ENCODE measurements at regions not wholly inside any gene's neighbourhood (a gene's known extent, or its start where the extent isn't known, plus 50 kb on each side); places are given as distances from the start of the nearest gene placed in this dataset.

DNA sequence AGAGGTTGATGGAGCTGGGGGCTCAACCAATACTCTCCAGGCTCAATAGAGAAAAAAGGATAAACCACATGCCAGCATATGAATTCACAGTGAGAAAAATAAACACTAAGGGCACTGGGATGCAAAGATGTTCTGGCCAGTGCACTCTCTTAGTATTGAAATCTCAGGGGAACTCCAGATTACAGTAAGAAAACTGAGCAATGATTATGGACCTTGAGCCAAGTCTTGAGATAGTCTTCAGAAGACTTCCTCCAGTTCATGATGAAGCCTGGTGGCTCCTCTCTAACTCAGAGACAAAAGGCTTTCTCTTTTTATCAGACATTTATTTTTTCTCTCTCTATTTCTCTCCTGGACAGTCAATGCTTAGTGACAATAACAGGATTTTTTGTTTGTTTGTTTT, 139.8 kb upstream of the SPEF2 start:
- no peak for DNase-seq (ENCODE audit: low read depth)

DNA sequence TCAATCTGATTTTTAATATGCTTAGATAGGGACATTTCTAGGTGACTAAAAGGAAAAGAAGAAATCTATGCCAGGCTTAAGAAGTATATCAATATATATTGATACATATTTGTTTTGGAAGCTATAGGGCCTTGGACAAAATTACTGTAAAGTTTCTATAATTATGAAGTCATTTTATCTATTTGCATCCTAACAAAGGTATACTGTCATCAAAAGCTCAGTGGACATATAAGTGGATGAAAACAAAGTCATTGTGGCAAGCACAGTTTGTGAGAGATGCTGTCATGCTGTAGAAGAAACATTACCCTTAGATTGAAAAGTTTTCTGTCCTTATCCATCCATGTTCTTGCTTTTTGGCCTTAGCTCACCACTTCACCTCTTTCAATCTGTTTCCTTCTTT, 140.3 kb upstream of the SPEF2 start:
- no peak for DNase-seq (ENCODE audit: low read depth)

DNA sequence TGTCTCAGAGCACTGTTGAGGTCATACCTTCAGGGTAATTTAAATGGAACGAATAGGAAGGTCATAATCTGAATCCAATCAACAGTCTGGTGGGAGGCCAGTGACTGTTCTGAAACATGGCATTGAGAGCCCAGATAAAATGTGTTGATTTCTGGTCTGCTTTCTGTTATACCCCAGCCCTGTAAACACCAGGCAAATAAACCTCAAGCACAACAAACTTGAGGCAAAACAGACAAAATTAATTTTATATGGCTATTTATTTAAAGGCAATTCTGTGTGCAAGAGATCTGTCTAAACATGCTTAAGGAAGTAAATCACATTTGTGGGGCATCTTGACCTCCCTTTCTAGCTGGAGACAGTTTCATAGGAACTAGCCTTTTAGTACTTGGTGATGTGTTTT, 140.9 kb upstream of the SPEF2 start:
- DNase-seq (ENCODE audit: low read depth) = no peak

DNA sequence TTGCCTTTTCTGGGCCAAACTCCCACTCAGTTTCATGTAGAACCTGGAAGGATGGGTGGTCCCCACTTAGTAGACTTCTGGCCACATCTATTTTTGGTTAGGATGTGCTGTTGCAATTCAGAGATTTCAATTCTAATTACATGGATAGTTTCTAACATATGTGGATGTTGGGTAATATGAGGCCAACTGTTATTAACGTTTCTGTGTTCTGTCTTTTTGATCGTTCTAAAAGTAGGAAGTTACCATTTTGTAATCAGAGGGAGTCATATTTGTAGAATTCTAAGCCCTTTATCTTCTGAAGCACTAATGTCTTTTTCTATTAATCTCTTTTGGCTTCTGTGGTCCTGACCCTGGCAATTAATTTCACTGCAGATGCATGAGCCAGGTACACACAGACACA, 141.6 kb upstream of the SPEF2 start:
- DNase-seq (ENCODE audit: low read depth) = no peak

DNA sequence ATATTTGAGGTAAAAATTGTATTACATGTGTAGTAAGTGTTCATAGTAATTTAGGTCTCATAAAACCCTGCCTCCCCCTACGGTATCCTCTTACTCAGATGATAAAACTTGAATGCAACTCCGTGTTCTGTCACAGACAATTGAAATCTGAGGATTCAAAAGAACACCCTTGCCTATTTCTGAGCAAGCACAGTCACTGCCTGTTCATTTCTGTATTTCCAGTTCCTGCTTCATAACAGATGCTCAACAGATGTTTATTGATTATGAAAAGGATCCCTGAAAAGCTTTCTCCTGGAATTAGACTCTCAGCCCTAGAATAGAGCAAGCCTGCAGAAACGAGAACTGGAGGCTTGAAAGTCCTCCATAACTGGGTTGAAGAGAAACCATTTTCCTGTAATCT, 144.1 kb upstream of the SPEF2 start:
- DNase-seq (ENCODE audit: low read depth) = no peak

DNA sequence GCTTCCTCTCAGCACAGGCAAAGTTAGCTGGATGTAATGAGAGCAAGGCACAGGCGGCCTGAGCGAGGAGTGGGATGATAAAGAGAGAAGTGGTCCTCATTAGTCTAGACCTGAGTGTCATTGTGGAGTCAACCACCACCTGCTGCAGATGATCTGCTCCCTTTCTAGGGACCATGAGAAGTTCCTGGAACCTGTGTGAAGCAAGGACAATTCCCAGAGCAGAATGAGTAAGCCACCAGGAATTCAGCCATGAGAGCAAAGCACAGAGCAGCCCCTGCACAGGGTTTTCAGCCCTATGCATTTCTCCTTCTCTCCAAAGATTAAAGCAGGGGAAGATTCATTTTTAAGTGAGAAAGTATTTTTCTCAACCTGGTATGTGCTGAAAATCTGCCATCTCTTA, 146.8 kb upstream of the SPEF2 start:
- DNase-seq (ENCODE audit: low read depth) = no peak

DNA sequence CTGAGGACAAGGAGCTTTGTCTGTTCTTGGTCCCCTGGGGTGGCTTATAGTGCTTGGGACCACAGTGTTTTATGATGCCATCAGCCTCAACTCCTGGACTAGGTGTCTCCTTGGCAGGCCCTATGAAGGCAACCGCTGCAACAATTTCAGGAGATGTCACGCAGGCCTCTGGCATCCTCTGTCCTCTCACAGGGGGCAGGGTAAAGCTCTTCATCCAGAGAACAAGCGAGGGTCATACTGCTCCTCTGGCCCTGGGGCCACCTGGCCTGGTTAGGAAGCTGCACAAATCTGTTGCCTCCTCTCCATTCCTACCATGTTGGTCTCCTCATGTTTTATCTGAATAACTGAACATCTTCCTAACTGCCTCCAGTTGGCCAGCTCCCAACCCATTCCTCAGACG, 148.9 kb upstream of the SPEF2 start:
- no peak for DNase-seq (ENCODE audit: low read depth)

DNA sequence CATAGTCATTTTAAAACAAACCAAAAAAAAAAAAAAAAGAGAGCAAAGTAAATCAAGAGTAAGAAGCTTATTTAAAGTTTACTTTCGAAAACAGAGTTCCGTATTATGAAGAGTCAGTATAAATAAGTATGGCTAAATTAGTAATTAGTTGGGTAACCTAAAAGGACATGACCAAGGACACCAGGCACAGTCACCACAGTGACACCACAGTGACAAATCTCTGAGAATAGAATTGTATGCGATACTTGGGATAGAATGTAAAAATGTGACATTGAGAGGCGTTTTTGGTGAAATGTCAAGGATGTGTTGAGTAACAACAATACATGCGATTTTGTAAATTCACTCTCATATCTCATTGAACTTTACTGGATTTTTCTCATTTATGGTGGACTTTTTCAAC, 150.9 kb upstream of the SPEF2 start:
- DNase-seq (ENCODE audit: low read depth) = no peak

DNA sequence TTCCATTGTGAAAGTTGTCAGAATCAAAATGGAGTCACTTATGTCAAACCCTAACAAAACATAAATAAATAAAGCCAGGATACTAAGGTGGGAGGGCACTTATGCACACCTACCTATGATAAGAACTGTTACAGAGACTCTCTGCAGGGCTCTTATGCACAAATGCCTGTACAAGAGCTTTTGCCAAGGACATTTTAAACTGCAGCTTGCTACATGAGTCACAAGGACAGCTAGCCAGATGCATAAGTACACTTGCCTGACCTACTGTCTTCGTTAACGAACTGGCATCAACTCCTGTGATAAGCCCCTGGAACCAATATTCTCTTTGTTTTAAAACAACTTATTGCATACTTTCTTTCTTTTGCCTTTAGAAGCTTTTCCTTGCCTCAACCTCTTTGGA, 152.9 kb upstream of the SPEF2 start:
- no peak for DNase-seq (ENCODE audit: low read depth)

DNA sequence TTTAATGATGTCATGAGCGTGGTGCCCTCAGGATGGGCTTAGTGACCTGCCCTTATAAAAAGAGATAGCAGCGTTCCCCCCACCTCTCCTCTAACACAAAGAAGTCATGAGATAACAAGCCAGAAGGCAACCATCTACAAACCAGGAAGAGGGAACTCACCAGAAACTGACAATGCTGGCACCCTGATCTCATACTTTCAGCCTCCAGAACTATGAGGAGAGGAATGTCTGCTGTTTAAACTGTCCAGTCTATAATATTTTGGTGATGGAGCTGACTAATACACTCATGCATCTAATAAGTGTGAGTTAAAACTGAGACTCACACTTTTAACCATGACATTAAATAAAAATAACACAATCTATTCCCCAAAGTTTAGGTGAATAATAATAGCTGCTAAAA, 156.1 kb upstream of the SPEF2 start:
- no peak for DNase-seq (ENCODE audit: low read depth)

DNA sequence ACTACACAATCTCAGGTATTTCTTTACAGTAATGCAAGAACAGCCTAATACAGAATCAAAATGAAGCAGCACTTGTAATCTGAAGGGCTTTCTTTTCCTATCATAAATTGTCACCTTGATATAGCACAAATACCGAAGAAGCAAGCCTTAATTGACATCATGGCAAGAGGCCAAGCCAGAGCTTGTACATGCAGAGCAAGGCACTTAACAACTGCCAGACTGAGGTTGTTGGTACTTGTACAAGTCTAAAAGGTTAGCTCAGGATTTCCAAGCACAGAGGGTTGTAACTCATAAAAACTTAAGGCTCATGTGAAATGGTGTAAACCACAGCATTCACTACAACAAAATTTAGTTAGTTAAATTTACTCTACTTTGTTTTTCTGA, 158.8 kb upstream of the SPEF2 start:
- no peak for DNase-seq (ENCODE audit: low read depth)

DNA sequence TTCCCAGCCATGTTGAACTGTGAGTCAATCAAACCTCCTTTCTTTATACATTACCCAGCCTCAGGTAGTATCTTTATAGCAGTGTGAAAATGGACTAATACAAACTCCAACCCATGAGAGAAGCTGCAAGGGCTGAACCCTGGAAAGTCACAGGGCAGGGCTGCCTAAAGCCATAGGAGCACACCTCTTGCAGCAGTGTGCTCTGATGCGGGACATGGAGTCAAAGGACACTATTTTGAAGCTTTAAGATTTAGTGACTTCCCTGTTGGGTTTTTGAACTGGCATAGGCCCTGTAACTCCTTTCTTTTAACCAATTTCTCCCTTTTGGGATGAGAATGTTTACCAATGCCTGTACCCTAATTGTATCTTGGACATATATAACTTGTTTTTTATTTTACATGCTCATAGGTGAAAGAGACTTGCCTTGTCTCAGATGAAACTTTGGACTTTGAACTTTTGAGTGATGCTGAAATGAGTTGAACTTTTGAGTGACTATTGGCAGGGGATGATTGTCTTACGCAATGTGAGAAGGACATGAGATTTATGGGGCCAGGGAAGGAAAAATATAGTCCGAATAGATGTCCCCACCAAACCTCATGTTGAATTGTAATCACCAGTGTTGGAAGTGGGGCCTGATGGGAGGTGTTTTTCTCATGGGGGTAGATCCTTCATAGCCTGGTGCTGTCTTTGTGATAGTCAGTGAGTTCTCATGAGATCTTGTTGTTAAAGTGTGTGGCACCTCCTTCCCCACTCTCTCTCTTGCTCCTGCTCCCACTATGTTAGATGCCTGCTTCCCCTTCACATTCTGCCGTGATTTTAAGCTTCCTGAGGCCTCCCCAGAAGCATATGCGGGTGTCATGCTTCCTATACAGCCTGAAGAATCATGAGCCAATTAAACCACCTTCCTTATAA, 159.5 kb upstream of the SPEF2 start:
- no peak for DNase-seq (ENCODE audit: low read depth)

DNA sequence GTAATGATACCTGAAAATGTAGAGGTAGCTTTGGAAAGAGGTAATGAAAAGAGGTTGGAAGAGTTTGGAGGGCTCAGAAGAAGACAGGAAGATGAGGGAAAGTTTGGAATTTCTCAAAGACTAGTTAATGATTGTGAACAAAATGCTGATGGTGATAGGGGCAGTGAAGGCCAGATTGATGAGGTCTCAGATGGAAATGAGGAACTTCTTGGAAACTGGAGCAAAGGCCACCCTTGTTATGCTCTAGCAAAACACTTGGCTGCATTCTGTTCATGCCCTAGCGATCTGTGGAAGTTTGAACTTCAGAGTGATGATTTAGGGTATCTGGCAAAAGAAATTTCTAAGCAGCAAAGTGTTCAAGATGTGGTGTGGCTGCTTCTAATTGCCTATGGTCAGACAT, 161.2 kb upstream of the SPEF2 start:
- DNase-seq (ENCODE audit: low read depth) = no peak

DNA sequence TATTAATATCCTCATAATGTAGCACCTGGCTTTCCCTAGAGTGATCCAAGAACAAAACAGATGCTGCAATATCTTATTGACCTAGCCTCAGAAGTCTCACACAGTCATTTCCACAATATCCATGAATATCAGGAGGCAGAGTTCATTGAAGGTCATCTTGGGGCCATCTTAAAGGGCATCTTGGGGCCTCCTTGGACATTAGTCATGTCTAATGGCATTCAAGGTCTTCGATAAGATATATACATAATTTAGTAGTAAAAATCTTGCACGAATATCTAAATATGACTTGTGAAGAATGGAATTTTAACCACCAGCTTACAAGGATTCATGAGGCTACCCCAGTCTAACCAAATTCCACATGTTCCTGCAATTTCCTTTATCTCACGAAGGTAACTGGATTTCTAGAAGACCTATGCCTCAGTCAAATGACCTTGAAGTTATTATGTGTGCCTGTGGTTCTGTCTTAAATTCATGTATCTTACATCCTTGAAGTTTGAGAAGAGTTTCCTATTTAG, 163.6 kb upstream of the SPEF2 start:
- DNase-seq (ENCODE audit: low read depth) = no peak

DNA sequence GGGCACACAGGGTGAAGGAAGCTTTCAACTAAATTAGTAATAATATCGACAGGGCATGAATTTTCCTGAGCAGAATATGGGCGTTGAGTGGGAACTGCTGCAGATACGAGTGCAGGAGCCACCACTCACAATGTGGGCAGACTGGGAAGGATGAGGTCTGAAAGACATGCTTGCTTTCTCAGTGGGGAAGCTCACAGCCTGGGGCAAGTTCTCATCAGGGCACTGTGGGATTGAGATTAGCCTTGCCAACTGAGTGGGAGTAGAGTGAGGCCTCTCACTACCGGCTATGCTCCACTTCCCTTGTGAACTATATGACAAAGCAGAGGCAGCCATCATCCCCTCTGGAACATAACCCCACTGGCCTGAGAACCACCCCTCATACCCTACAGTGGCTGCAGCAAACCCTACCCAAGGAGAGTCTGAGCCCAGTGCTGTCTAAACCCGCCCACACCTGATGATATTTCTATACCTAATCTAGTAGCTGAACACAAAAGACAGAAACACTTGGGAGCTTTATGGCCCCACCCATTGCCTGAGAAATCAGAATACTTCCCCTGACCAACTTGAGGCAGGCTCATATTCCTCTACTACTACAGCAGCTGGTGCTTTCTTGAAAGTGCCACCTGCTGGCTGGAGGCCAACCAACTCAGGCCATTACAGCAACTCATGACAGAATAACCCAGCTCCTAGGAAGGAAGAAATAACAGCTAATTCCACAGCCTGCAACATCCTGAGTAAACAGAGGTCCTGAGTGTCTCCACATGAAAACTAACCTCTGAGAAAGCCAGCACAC, 173.7 kb upstream of the SPEF2 start:
- no peak for DNase-seq (ENCODE audit: low read depth)

DNA sequence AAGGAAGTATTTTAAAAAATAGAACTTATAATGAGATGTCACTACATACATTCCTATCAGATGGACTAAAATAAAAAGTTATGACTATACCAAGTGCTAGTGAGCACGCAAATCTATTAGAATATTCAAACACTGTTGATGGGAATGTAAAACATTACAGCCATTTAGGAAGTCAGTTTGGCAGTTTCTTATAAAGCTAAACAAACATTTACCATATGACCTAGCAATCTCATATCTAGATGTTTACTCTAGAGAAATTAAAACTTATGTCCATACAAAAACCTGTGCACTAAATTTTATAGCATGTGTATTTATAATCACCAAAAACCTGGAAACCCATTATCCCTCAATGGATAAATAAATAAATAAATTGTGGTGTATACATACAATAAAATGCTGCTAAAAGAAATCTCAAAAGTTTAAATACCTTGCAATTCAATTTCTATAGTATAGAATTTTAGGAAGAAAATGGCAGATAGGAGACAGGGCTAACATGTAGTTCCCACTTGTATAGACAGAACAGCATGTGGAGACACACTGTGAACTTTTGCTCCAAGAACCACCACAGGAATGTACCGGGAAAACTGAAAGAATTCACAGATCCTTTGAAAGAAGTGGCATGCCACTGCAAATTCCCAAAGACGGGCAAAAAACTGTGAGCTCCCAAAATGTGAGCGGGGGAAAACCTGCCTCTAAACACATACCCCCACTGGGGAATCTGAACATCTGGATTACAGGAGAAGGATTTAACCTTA, 174.6 kb upstream of the SPEF2 start:
- DNase-seq (ENCODE audit: low read depth) = no peak

DNA sequence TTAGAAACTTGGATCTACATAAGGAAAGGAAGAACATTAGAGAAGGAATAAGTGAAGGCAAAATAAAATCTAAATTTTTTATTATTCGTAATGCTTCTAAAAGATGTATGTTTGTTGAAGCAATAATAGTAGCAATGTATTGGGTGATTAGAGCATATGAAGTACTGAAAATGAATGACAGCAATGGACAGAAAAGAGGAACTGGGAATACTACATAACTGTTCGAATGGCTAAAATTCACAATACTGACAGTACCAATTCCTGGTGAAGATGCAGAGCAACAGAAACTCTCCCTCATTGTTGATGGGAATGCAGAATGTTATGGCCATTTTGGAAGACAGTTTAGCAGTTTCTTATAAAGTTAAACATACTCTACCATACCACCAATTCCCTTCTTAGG, 177.3 kb upstream of the SPEF2 start:
- no peak for DNase-seq (ENCODE audit: low read depth)

DNA sequence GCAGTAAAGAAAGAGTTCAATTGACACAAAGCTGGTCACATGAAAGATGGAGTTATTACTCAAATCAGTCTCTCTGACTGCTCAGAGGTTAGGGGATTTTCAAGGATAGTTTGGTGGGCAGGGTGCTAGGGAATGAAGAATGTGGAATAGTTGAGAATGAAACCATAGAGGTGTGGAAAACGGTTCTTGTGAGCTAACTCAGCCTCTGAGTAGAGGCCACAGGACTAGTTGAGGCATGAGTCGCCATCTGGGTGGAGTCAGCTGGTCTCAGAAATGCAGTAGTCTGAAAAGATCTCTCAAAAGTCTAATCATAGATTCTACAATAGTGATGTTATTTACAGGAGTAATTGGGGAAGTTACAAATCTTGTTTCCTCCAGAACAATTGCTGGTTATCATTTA, 178.9 kb upstream of the SPEF2 start:
- DNase-seq (ENCODE audit: low read depth) = no peak

DNA sequence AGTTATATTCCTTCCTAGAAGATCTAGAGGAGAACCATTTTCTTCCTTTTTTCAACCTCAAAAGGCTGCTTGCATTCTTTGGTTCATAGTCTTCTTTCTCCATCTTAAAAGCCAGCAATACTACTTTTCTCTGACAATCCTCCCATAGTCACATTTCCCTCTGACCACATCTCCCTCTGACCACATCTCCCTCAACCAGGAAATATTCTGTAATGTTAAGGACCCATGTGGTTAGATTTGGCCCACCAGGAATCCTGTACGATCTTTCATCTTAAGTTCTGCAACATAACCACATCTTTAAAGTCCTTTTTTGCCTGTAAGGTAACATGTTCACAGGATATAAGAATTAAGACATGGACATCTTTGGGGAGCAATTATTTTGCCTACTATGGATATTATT, 179.4 kb upstream of the SPEF2 start:
- DNase-seq (ENCODE audit: low read depth) = no peak

DNA sequence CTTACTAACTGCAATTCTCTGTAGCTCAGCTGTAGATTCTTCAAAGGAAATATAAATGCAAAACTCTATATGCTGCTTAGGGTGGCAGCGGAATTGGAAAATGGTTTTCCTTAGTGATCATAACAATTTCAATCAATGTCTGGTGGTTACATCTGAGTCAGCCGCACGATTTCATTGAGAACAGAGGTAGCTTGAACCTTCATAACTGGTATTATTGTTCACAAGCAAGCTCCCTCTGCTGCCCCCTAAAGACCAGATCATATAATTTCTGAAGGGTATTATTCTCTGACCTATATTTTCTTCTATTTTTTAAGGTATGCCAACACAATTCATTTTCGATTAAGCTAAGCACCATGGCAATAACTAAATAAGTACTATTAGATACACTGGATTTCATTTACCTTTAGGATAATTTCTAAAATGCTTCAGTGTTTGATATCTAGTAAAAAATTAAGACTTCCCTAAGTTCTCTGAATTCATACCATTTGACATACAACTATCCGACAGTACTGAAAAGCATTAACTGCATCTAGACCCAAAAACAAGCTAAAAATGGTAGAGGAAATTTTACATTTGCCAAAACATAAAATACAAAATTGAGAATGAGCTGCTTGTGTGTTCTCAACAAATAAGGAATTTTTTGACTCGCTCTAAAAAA, 181.1 kb upstream of the SPEF2 start:
- DNase-seq (ENCODE audit: low read depth) = no peak

DNA sequence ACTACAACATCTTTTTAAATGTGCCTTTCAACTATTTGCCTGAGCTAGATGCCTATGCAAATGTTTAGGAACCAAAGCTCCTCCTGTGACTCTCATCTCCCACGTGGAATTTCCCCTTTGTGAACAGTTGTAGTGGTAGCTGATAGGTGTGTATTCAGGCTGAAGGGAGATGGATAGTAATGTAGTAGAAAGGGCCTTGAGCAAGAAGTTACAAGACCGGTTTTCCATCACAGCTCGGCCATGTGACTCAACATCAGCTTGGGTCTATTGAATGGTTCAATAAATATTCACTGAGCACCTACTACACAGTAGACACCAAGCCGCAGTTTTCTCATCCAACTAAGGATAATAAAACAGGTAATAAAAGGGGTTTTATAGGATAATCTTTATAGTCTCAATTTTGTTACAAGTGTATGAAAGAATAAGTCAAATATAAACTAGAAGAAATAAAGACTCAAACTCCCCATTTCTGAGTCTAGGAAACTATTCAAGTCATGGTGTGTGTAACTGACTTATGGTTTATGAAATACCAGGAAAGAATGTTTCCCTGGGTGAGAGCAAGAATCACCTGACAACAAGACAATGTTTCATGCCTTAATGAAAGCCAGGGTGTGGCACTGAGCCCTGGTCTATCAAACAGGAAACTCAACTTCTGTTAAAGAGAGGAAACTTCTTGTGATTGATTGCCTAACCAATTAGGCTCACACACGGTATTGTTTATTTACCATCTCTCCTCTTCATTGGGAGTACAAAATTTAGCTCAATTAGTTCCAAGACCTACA, 187.1 kb upstream of the SPEF2 start:
- DNase-seq (ENCODE audit: low read depth) = no peak

Measured in stimulated activated CD8-positive, alpha-beta memory T cell treated with anti-CD3 and anti-CD28 coated beads, Interleukin-15, amount 100 ng/mL, for 24 hours (primary cell).